Tibial nerve (tissue), 4 donors: ENCODE measurements at regions not wholly inside any gene's neighbourhood (a gene's known extent, or its start where the extent isn't known, plus 50 kb on each side); places are given as distances from the start of the nearest gene placed in this dataset.

Source experiments
- CTCF ChIP-seq, 5 experiments: fragments of 200-600 bp in 3 of 5; fragments of 450-650 bp in 2 of 5; sonication (generic) in 3 of 5; IDR thresholded peaks; one replicate each; pipeline ENCODE4 v1.5.1; 2016 to 2019; ENCODE audit warnings: antibody characterized with exemption in 5 of 5, mild to moderate bottlenecking in 3 of 5, moderate library complexity in 2 of 5
- EP300 ChIP-seq, 2 donors: sonication (generic); formaldehyde crosslinking; IDR thresholded peaks; one replicate each; pipeline ENCODE4 v1.6.1; 2017; ENCODE audit warnings: antibody characterized with exemption in 2 of 2, mild to moderate bottlenecking in 1 of 2
- POLR2A ChIP-seq, 2 donors: fragments of 450-650 bp; IDR thresholded peaks; one replicate each; pipeline ENCODE4 v1.6.1; 2017; ENCODE audit warnings: antibody characterized with exemption in 2 of 2, mild to moderate bottlenecking in 2 of 2, moderate library complexity in 2 of 2

GRCh38 chr18:59063300-59063906 lies 76.3 kb upstream of the SEC11C start:
- TF ChIP-seq CTCF (IDR thresholded peaks at IDR 0.05), result no peak
- no peak for TF ChIP-seq POLR2A (IDR thresholded peaks at IDR 0.05)
- no peak for TF ChIP-seq EP300 (IDR thresholded peaks at IDR 0.05)
